Kidney (tissue), 13 donors: ENCODE measurements at regions not wholly inside any gene's neighbourhood (a gene's known extent, or its start where the extent isn't known, plus 50 kb on each side); places are given as distances from the start of the nearest gene placed in this dataset.

ENCODE experiments used
- DNase-seq, 5 donors: peaks; one replicate each; pipeline ENCODE4 v3.0.0-alpha.2; 2013 to 2020
- FAIRE-seq: peaks from 2 replicates; lab custom pipeline; 2012; peaks lifted over from hg19 to GRCh38; lab: Jason Lieb, UNC
- H3K27ac ChIP-seq, 2 donors: one replicate each; pipeline ENCODE4 v1.7.0; 2013; ENCODE audit warnings: low read depth in 2 of 2, low read length in 2 of 2, inconsistent platforms in 1 of 2
- H3K27me3 ChIP-seq: one replicate; pipeline ENCODE4 v1.7.1; 2013; ENCODE audit warnings: low read length, inconsistent platforms; ENCODE audit not compliant: control insufficient read depth, insufficient read depth
- H3K36me3 ChIP-seq, 3 donors: one replicate each; pipeline versions ENCODE4 v1.7.0 to v1.7.1; 2013; ENCODE audit warnings: low read length in 3 of 3, control low read depth in 1 of 3, inconsistent platforms in 1 of 3; ENCODE audit not compliant: insufficient read depth in 3 of 3, control insufficient read depth in 2 of 3
- H3K4me1 ChIP-seq, 3 donors: one replicate each; pipeline versions ENCODE4 v1.7.0 to v1.7.1; 2013; ENCODE audit warnings: low read length in 3 of 3, inconsistent platforms in 1 of 3, low read depth in 1 of 3; ENCODE audit not compliant: control insufficient read depth in 2 of 3, insufficient read depth in 2 of 3
- H3K4me3 ChIP-seq, 3 donors: one replicate each; pipeline versions ENCODE4 v1.7.0 to v1.8.1; 2013; ENCODE audit warnings: low read length in 3 of 3, control low read depth in 1 of 3, inconsistent platforms in 1 of 3
- H3K9ac ChIP-seq, 3 donors: one replicate each; pipeline versions ENCODE4 v1.7.0 to v1.7.1; 2013; ENCODE audit warnings: low read length in 3 of 3, control low read depth in 1 of 3, inconsistent platforms in 1 of 3
- H3K9me3 ChIP-seq, 3 donors: one replicate each; pipeline versions ENCODE4 v1.7.0 to v1.7.1; 2013; ENCODE audit warnings: low read length in 3 of 3, control low read depth in 1 of 3, inconsistent platforms in 1 of 3; ENCODE audit not compliant: control insufficient read depth in 2 of 3, insufficient read depth in 1 of 3
- CTCF ChIP-seq: IDR thresholded peaks from 3 replicates; pipeline ENCODE4 v1.5.1; 2012; ENCODE audit warnings: mild to moderate bottlenecking, moderate library complexity, borderline replicate concordance; ENCODE audit not compliant: insufficient read depth; ENCODE audit errors: extremely low read depth
- intact Hi-C: fragments of 100-400 bp; cut with DNase I; formaldehyde crosslinking; loops from one replicate; pipeline ENCODE4 v1.11.1; 2022
- donor health status: control.
- donor health status: control.
- donor health status: control.
- donor health status: control.
- donor health status: control.
- donor health status: DM: yes; HTN: yes; CAD: no.
- donor health status: Normal renal cell carcinoma (clear cell type).

- peaks cover 0 to 15% (median 3%) of the 10 kb centered on the region in 3 donors for H3K4me1 ChIP-seq
- H3K9me3 ChIP-seq: no peaks in the 10 kb centered on the region
- peak in 3 of 5 donors; percentile 55 to 75 (median 60) for DNase-seq
- no peak overlapping the region for H3K4me3 ChIP-seq
- TF ChIP-seq CTCF: no peak
- intact Hi-C loops: no loop called here
- no peaks in the 10 kb centered on the region for H3K27me3 ChIP-seq
- H3K36me3 ChIP-seq: no peaks in the 10 kb centered on the region
- no peak for FAIRE-seq
- no peak overlapping the region for H3K9ac ChIP-seq
- H3K27ac ChIP-seq: no peak overlapping the region
Measured at GRCh38 chr15:69755551-69756310, 303.1 kb downstream of the RPLP1 start.

DNA sequence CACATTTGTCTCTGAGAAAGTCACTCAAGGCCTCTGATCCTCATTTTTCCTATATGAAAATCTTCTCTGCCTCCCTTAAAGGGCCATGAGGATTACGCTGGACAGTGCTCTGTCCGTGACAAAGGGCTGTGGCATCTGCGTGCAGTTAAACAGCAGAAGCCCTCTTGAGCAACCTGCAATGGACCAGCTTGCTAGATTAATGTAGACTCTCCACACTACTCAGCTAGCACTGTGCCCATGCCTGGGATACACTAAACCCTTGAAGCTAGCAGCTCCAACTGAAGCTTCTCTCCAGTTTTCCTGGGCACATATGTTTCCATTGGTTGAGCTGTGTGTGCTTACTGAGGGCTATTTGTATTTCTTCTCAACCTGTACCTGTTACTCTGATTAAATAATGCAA is 303.8 kb downstream of the RPLP1 start:
- no peak for TF ChIP-seq CTCF
- Histone ChIP-seq H3K4me3 (no peak overlapping the region), H3K9me3 (no peaks in the 10 kb centered on the region), H3K27ac (no peak overlapping the region), H3K36me3 (no peaks in the 10 kb centered on the region), H3K27me3 (no peaks in the 10 kb centered on the region), H3K9ac (no peak overlapping the region), H3K4me1 (peaks cover 0 to 8% (median 3%) of the 10 kb centered on the region in 3 donors)
- no peak for DNase-seq
- no peak for FAIRE-seq
- intact Hi-C loops: no loop called here

DNA sequence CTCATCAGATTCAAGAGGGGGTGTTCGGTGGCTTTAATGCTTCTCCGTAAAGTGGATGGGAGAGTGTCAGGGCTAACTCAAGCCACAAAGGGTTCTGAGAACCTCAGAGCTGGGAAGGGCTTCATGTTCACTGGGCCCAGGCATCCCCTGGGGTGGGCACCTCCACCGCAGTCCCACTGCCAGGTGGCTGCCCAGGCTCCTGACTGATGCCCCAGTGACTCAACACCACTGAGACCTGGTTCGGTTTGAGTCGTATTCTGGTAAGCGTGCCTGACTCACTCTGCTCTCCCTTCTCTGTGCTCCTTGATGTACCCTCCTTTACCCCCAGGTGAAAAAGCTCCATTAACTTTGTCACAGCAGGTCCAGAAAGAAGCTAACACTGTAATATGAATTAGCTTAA is 304.6 kb downstream of the RPLP1 start:
- no peak for DNase-seq
- Histone ChIP-seq H3K27me3 (no peaks in the 10 kb centered on the region), H3K36me3 (no peaks in the 10 kb centered on the region), H3K9me3 (no peaks in the 10 kb centered on the region), H3K4me3 (no peak overlapping the region), H3K27ac (no peak overlapping the region), H3K4me1 (peaks cover 0 to 3% (median under 1%) of the 10 kb centered on the region in 3 donors), H3K9ac (no peak overlapping the region)
- intact Hi-C loops: no loop called here
- no peak for FAIRE-seq
- no peak for TF ChIP-seq CTCF

DNA sequence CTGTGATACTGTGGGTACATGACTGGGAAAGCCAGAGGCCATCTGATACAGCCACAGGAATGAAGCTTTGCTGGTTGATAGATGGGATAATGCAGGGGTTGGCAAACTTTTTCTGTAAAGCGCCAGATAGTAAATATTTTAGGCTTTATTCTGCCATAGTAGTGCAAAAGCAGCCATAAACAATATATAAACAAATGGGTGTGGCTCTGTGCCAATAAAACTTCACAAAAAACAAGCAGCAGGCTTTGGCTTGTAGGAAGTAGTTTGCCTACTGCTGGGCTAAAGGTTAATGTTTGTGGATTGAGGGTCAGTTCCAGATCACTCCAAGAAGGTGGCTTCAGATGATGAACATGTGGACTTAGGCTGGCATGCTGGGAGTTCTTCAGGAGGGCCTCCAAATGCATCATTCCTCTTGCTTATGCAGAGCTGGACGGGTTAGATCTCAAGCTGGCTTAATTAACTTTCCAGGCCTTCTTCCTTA is 305.7 kb downstream of the RPLP1 start:
- Histone ChIP-seq H3K4me1 (peaks cover 0 to 3% (median 0%) of the 10 kb centered on the region in 3 donors), H3K36me3 (no peaks in the 10 kb centered on the region), H3K9me3 (no peaks in the 10 kb centered on the region), H3K4me3 (no peak overlapping the region), H3K9ac (no peak overlapping the region), H3K27me3 (no peaks in the 10 kb centered on the region), H3K27ac (no peak overlapping the region)
- peak in 1 of 5 donors; percentile 46 for DNase-seq
- intact Hi-C loops: no loop called here
- FAIRE-seq: no peak
- TF ChIP-seq CTCF: no peak
